ENCODE measurements at regions not wholly inside any gene's neighbourhood (a gene's known extent, or its start where the extent isn't known, plus 50 kb on each side); places are given as distances from the start of the nearest gene placed in this dataset.

DNA sequence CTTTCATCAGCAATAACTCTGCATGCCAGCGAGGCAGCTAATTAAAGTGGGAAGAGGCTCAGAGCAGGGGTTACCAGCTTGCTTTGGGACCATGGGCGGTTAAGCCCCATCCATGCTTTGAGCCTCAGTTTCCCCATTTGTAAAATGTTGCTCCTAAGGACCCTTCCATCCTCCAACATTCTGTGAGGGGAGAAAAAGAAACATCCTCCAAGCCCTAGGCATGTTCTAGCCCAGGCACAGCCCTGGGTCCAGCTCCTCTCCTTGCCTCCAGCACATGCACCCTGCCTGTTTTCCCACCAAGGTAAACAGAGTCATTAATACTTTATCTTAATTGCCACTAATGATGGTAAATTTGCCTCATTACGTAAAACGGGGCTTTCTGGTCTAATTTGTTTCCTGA lies 113.3 kb upstream of the MYCN start:
- TF ChIP-seq, protein P1, sequence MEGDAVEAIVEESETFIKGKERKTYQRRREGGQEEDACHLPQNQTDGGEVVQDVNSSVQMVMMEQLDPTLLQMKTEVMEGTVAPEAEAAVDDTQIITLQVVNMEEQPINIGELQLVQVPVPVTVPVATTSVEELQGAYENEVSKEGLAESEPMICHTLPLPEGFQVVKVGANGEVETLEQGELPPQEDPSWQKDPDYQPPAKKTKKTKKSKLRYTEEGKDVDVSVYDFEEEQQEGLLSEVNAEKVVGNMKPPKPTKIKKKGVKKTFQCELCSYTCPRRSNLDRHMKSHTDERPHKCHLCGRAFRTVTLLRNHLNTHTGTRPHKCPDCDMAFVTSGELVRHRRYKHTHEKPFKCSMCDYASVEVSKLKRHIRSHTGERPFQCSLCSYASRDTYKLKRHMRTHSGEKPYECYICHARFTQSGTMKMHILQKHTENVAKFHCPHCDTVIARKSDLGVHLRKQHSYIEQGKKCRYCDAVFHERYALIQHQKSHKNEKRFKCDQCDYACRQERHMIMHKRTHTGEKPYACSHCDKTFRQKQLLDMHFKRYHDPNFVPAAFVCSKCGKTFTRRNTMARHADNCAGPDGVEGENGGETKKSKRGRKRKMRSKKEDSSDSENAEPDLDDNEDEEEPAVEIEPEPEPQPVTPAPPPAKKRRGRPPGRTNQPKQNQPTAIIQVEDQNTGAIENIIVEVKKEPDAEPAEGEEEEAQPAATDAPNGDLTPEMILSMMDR (IDR thresholded peaks at IDR 0.05 in 8 of 11, conservative IDR thresholded peaks at IDR 0.05 in 3 of 11), result no peak
- no peak for TF ChIP-seq POLR2AphosphoS5 (IDR thresholded peaks at IDR 0.05)

All from spleen (tissue), 7 donors.